Osteoblast (primary cell): ENCODE measurements at regions not wholly inside any gene's neighbourhood (a gene's known extent, or its start where the extent isn't known, plus 50 kb on each side); places are given as distances from the start of the nearest gene placed in this dataset.

ENCODE experiments used
- DNase-seq: peaks from one replicate; pipeline ENCODE4 v3.0.0; 2011; ENCODE audit warnings: low spot score, mixed read lengths; ENCODE audit not compliant: insufficient read length; ENCODE audit errors: missing footprints
- H2AFZ ChIP-seq: 2 replicates; pipeline ENCODE4 v1.6.0; 2011; ENCODE audit warnings: mild to moderate bottlenecking, low read length
- H3K27ac ChIP-seq: 2 replicates; pipeline ENCODE4 v1.5.1; 2011; ENCODE audit warnings: mild to moderate bottlenecking, low read depth, low read length, moderate library complexity
- H3K27me3 ChIP-seq: 2 replicates; pipeline ENCODE4 v1.6.0; 2012; ENCODE audit warnings: mild to moderate bottlenecking, control low read depth, inconsistent platforms, low read length, moderate library complexity; ENCODE audit not compliant: insufficient read depth
- H3K36me3 ChIP-seq: 2 replicates; pipeline ENCODE4 v1.5.1; 2011; ENCODE audit warnings: mild to moderate bottlenecking, low read length, control low read depth, moderate library complexity; ENCODE audit not compliant: insufficient read depth
- H3K4me1 ChIP-seq: 2 replicates; pipeline ENCODE4 v1.5.1; 2011; ENCODE audit warnings: mild to moderate bottlenecking, low read length, control low read depth, moderate library complexity; ENCODE audit not compliant: insufficient read depth
- H3K4me2 ChIP-seq: 2 replicates; pipeline ENCODE4 v1.6.0; 2011; ENCODE audit warnings: mild to moderate bottlenecking, low read length; ENCODE audit not compliant: insufficient read depth
- H3K4me3 ChIP-seq: fragments of 200-600 bp; sonication (generic); 3 replicates; pipeline ENCODE4 v1.5.1; 2012; ENCODE audit warnings: mild to moderate bottlenecking, low read length, inconsistent platforms; ENCODE audit not compliant: insufficient read depth
- H3K79me2 ChIP-seq: 2 replicates; pipeline ENCODE4 v1.6.0; 2012; ENCODE audit warnings: mild to moderate bottlenecking, low read length, control low read depth, inconsistent platforms; ENCODE audit not compliant: insufficient read depth
- H3K9me3 ChIP-seq: 2 replicates; pipeline ENCODE4 v1.5.1; 2011; ENCODE audit warnings: low read depth, low read length, control low read depth
- H4K20me1 ChIP-seq: 2 replicates; pipeline ENCODE4 v1.6.0; 2012; ENCODE audit warnings: mild to moderate bottlenecking, low read length, control low read depth; ENCODE audit not compliant: insufficient read depth
- CTCF ChIP-seq: IDR thresholded peaks from 2 replicates; pipeline ENCODE4 v1.5.1; 2011; ENCODE audit warnings: mild to moderate bottlenecking, low read depth, low read length, moderate library complexity; ENCODE audit errors: extremely low read depth

GRCh38 chr5:86765778-86766502, 148.2 kb downstream of the COX7C start:
- Histone ChIP-seq H3K4me3 (no peak overlapping the region), H3K79me2 (no peaks in the 10 kb centered on the region), H2AFZ (no peak overlapping the region), H3K27ac (no peak overlapping the region), H3K4me1 (no peaks in the 10 kb centered on the region), H3K27me3 (no peaks in the 10 kb centered on the region), H3K36me3 (no peaks in the 10 kb centered on the region), H3K4me2 (no peak overlapping the region), H4K20me1 (no peaks in the 10 kb centered on the region), H3K9me3 (no peaks in the 10 kb centered on the region)
- no peak for TF ChIP-seq CTCF
- DNase-seq, result no peak

- Histone ChIP-seq H3K27ac (no peak overlapping the region), H3K79me2 (no peaks in the 10 kb centered on the region), H2AFZ (no peak overlapping the region), H4K20me1 (no peaks in the 10 kb centered on the region), H3K4me2 (no peak overlapping the region), H3K4me1 (no peaks in the 10 kb centered on the region), H3K9me3 (no peaks in the 10 kb centered on the region), H3K27me3 (no peaks in the 10 kb centered on the region), H3K36me3 (no peaks in the 10 kb centered on the region), H3K4me3 (no peak overlapping the region)
- no peak for TF ChIP-seq CTCF
- DNase-seq, result no peak
These were observed 151.0 kb downstream of the COX7C start for GRCh38 chr5:86768699-86769202.

GRCh38 chr5:86780018-86780417, 162.3 kb downstream of the COX7C start:
- H3K9me3 ChIP-seq, result no peaks in the 10 kb centered on the region
- no peaks in the 10 kb centered on the region for H3K4me1 ChIP-seq
- H2AFZ ChIP-seq, result no peak overlapping the region
- H3K36me3 ChIP-seq, result no peaks in the 10 kb centered on the region
- no peaks in the 10 kb centered on the region for H4K20me1 ChIP-seq
- DNase-seq, result no peak
- no peaks in the 10 kb centered on the region for H3K27me3 ChIP-seq
- H3K27ac ChIP-seq, result no peak overlapping the region
- TF ChIP-seq CTCF, result no peak
- H3K79me2 ChIP-seq, result no peaks in the 10 kb centered on the region
- no peak overlapping the region for H3K4me2 ChIP-seq
- no peak overlapping the region for H3K4me3 ChIP-seq

GRCh38 chr5:86786955-86787354, 169.2 kb downstream of the COX7C start:
- no peak for DNase-seq
- Histone ChIP-seq H3K79me2 (no peaks in the 10 kb centered on the region), H3K4me3 (no peak overlapping the region), H3K9me3 (no peaks in the 10 kb centered on the region), H4K20me1 (no peaks in the 10 kb centered on the region), H3K36me3 (no peaks in the 10 kb centered on the region), H3K4me2 (no peak overlapping the region), H3K27ac (no peak overlapping the region), H3K4me1 (no peaks in the 10 kb centered on the region), H2AFZ (no peak overlapping the region), H3K27me3 (no peaks in the 10 kb centered on the region)
- TF ChIP-seq CTCF, result no peak
